Testis (tissue), 2 donors: ENCODE measurements at regions not wholly inside any gene's neighbourhood (a gene's known extent, or its start where the extent isn't known, plus 50 kb on each side); places are given as distances from the start of the nearest gene placed in this dataset.

Experiments
- DNase-seq: peaks from one replicate; pipeline ENCODE4 v3.0.0-alpha.2; 2019
- H3K27ac ChIP-seq, 2 donors: fragments of 200-600 bp; sonication (generic); one replicate each; pipeline ENCODE4 v1.5.1; 2019
- H3K27me3 ChIP-seq: fragments of 200-600 bp; sonication (generic); one replicate; pipeline ENCODE4 v1.5.1; 2019
- H3K36me3 ChIP-seq: fragments of 200-600 bp; sonication (generic); one replicate; pipeline ENCODE4 v1.5.1; 2017; ENCODE audit warnings: low read depth; ENCODE audit errors: missing control alignments
- H3K4me1 ChIP-seq: fragments of 200-600 bp; sonication (generic); one replicate; pipeline ENCODE4 v1.5.1; 2019
- H3K4me3 ChIP-seq, 2 donors: fragments of 200-600 bp; sonication (generic); one replicate each; pipeline ENCODE4 v1.5.1; 2017 to 2019
- H3K9me3 ChIP-seq: fragments of 200-600 bp; sonication (generic); one replicate; pipeline ENCODE4 v1.5.1; 2017
- POLR2A ChIP-seq: fragments of 450-650 bp; IDR thresholded peaks from one replicate; pipeline ENCODE4 v1.6.1; 2017; ENCODE audit warnings: antibody characterized with exemption, mild to moderate bottlenecking, moderate library complexity
- WGBS, 2 donors: methylation state at CpG; one replicate each; pipeline ENCODE4 v1.1.5; 2018; 5-methylcytosine and 5-hydroxymethylcytosine counted together
- intact Hi-C: fragments of 100-400 bp; cut with DNase I; formaldehyde crosslinking; loops from one replicate; pipeline ENCODE4 v1.15.1; 2023; ENCODE audit warnings: low total_unique reads
- TF ChIP-seq, protein P1 (sequence below), 3 experiments: fragments of 450-650 bp in 2 of 3; fragments of 200-600 bp in 1 of 3; sonication (generic) in 1 of 3; IDR thresholded peaks; one replicate each; pipeline ENCODE4 v1.5.1; 2016 to 2019; ENCODE audit warnings: antibody characterized with exemption in 3 of 3, mild to moderate bottlenecking in 2 of 3, moderate library complexity in 1 of 3

DNA sequence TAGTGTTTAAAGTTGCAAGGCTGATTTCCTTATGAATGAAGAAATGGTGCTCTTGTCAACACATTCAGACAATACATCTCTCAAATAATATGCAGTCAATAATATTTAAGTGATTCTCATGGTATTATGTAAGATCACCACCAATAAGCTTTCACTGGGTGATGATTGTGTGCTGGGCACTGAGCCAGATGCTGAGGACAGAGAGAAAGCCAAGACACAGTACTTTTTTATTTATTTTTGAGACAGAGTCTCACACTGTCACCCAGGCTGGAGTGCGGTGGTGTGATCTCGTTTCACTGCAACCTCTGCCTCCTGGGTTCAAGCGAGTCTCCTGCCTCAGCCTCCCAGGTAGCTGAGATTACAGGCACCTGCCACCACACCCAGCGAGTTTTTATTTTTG lies 130.6 kb upstream of the LSM8 start:
- intact Hi-C loops: no loop called here
- no peak for DNase-seq
- H3K36me3 ChIP-seq: no peaks in the 10 kb centered on the region
- no peak overlapping the region for H3K27ac ChIP-seq
- H3K9me3 ChIP-seq: no peaks in the 10 kb centered on the region
- TF ChIP-seq, protein P1, sequence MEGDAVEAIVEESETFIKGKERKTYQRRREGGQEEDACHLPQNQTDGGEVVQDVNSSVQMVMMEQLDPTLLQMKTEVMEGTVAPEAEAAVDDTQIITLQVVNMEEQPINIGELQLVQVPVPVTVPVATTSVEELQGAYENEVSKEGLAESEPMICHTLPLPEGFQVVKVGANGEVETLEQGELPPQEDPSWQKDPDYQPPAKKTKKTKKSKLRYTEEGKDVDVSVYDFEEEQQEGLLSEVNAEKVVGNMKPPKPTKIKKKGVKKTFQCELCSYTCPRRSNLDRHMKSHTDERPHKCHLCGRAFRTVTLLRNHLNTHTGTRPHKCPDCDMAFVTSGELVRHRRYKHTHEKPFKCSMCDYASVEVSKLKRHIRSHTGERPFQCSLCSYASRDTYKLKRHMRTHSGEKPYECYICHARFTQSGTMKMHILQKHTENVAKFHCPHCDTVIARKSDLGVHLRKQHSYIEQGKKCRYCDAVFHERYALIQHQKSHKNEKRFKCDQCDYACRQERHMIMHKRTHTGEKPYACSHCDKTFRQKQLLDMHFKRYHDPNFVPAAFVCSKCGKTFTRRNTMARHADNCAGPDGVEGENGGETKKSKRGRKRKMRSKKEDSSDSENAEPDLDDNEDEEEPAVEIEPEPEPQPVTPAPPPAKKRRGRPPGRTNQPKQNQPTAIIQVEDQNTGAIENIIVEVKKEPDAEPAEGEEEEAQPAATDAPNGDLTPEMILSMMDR (IDR thresholded peaks at IDR 0.05): no peak
- no peak for TF ChIP-seq POLR2A
- no peaks in the 10 kb centered on the region for H3K27me3 ChIP-seq
- 64 to 82% methylated on average over 4 of the region's 4 CpGs for WGBS, 2 donors
- H3K4me1 ChIP-seq: no peaks in the 10 kb centered on the region
- no peak overlapping the region for H3K4me3 ChIP-seq

DNA sequence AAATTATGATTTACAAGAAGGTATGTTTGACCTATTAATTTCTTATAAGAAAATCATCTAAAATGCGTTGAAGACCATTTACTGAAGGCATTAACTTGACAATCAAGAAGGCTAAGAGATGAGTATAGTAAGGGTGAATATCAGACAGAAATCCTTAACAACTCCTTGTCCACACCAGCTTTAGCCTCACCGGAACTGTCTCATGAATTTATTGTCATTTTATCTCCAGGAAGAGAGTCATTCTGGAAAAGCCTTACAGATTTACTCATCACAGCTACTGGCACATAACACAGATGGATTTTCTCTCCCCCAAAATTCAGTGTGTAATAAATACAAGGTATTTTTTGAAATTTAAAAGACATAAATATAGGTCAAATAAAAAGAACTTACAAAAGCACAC lies 129.4 kb upstream of the LSM8 start:
- Histone ChIP-seq H3K9me3 (no peaks in the 10 kb centered on the region), H3K4me1 (no peaks in the 10 kb centered on the region), H3K27ac (no peak overlapping the region), H3K4me3 (no peak overlapping the region), H3K36me3 (no peaks in the 10 kb centered on the region), H3K27me3 (no peaks in the 10 kb centered on the region)
- intact Hi-C loops: no loop called here
- DNase-seq: no peak
- TF ChIP-seq, protein P1 (IDR thresholded peaks at IDR 0.05): no peak
- TF ChIP-seq POLR2A: no peak
- WGBS, 2 donors: 83 to 86% methylated on average over 2 of the region's 2 CpGs

DNA sequence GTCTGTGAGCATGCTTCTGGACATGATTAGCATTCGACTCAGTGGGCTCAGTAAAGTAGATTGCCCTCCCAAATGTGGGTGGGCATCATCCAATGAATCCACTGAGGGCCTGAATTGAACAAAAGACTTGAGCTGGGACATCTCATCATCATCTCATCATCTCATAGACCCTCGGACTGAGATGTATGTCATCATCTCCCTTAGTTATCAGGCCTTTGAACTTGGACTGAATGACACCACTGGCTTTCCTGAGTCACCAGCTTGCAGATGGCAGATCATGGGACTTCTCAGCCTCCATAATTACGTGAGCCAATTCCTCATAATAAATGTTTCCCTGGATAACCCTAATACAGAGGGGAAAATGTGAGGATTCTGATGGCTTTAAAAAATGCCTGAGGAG lies 128.3 kb upstream of the LSM8 start:
- Histone ChIP-seq H3K27me3 (no peaks in the 10 kb centered on the region), H3K4me1 (no peaks in the 10 kb centered on the region), H3K4me3 (no peak overlapping the region), H3K36me3 (no peaks in the 10 kb centered on the region), H3K9me3 (no peaks in the 10 kb centered on the region), H3K27ac (no peak overlapping the region)
- 72 to 87% methylated on average over 3 of the region's 3 CpGs for WGBS, 2 donors
- TF ChIP-seq POLR2A: no peak
- TF ChIP-seq, protein P1 (IDR thresholded peaks at IDR 0.05): no peak
- DNase-seq: no peak
- intact Hi-C loops: no loop called here

DNA sequence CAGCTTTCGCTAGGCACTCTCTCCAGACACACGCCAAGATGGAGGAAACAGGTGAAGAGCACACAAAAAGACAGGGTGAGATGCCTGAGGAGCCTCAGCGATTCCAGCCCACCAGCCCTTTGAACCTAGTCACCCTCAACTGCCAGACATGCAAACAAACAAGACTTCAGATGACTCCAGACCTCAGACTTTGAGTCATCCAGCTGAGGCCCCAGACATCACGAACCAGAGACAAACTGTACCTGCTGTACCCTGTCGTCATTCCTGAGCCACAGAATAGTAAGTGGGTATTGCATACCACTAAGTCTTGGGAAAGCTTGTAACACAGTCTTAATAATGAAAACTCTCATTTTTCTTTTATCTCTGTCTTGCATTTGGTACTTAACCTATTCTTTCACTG lies 126.6 kb upstream of the LSM8 start:
- 66 to 84% methylated on average over 5 of the region's 5 CpGs for WGBS, 2 donors
- intact Hi-C loops: no loop called here
- Histone ChIP-seq H3K4me1 (no peaks in the 10 kb centered on the region), H3K36me3 (no peaks in the 10 kb centered on the region), H3K4me3 (no peak overlapping the region), H3K9me3 (no peaks in the 10 kb centered on the region), H3K27ac (no peak overlapping the region), H3K27me3 (no peaks in the 10 kb centered on the region)
- DNase-seq: no peak
- TF ChIP-seq POLR2A: no peak
- TF ChIP-seq, protein P1 (IDR thresholded peaks at IDR 0.05): no peak

DNA sequence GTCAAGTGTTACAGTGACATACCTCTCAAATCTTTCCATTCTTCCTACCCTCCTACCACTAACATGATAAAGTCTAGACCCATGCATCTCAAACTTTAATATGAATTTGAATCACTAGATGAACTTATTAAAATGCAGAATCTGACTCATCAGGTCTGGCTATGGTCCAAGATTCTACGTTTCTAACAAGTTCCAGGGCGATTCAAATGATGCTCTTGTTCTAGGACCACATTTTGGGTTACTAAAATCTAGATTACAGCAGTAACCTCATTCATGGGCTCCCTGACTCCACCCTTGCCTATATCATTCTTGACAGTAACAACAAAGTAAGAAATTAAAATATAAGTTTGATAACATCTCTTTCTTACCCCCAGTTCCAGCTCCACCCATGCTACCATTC lies 124.8 kb upstream of the LSM8 start:
- Histone ChIP-seq H3K4me3 (no peak overlapping the region), H3K9me3 (no peaks in the 10 kb centered on the region), H3K4me1 (no peaks in the 10 kb centered on the region), H3K27me3 (no peaks in the 10 kb centered on the region), H3K36me3 (no peaks in the 10 kb centered on the region), H3K27ac (no peak overlapping the region)
- no peak for DNase-seq
- TF ChIP-seq POLR2A: no peak
- TF ChIP-seq, protein P1 (IDR thresholded peaks at IDR 0.05): no peak
- intact Hi-C loops: no loop called here
- 85 to 86% methylated on average over 2 of the region's 2 CpGs for WGBS, 2 donors
